Psoas muscle (tissue), 7 donors: ENCODE measurements at regions not wholly inside any gene's neighbourhood (a gene's known extent, or its start where the extent isn't known, plus 50 kb on each side); places are given as distances from the start of the nearest gene placed in this dataset.

Experiments
- ATAC-seq, 4 donors: fragments of 200-7000 bp; cut with Tn5 transposase; one replicate each; pipeline ENCODE4 v1.9.1; 2020; ENCODE audit warnings: moderate library complexity in 3 of 4, mild to moderate bottlenecking in 2 of 4
- DNase-seq, 2 donors: peaks; one replicate each; pipeline ENCODE4 v3.0.0-alpha.2; 2020
- H3K27ac ChIP-seq: fragments of 200-600 bp; one replicate; pipeline ENCODE4 v1.8.0; 2022
- H3K27me3 ChIP-seq, 3 donors: fragments of 200-600 bp in 1 of 3; one replicate each; pipeline versions ENCODE4 v1.6.1 to v1.8.0; 2013 to 2022; ENCODE audit warnings: low read length in 2 of 3, mild to moderate bottlenecking in 2 of 3, moderate library complexity in 1 of 3; ENCODE audit not compliant: insufficient read depth in 3 of 3
- H3K36me3 ChIP-seq, 2 donors: fragments of 200-600 bp in 1 of 2; one replicate each; pipeline versions ENCODE4 v1.6.1 to v1.8.0; 2013 to 2022; ENCODE audit warnings: low read depth in 1 of 2, mild to moderate bottlenecking in 1 of 2, moderate library complexity in 1 of 2; ENCODE audit not compliant: insufficient read depth in 1 of 2
- H3K4me1 ChIP-seq: fragments of 200-600 bp; one replicate; pipeline ENCODE4 v1.8.0; 2022
- H3K4me3 ChIP-seq: fragments of 200-600 bp; one replicate; pipeline ENCODE4 v1.8.0; 2022; ENCODE audit warnings: mild to moderate bottlenecking
- H3K9me3 ChIP-seq: fragments of 200-600 bp; one replicate; pipeline ENCODE4 v1.8.0; 2022
- CTCF ChIP-seq: fragments of 200-600 bp; IDR thresholded peaks from one replicate; pipeline ENCODE4 v1.8.0; 2022; ENCODE audit warnings: antibody characterized with exemption
- WGBS, 3 donors: extraction: QIAGEN DNeasy Blood & Tissue Kit; methylation state at CpG; one replicate each; pipeline versions ENCODE4 v1.1.6 to v1.1.7; 2013; 5-methylcytosine and 5-hydroxymethylcytosine counted together
- intact Hi-C, 2 donors: fragments of 100-400 bp; cut with DNase I; formaldehyde crosslinking; loops; one replicate each; pipeline versions ENCODE4 v1.11.0 to v1.14.2; 2022
- donor health status: healthy with polysubstance abuse.
- donor health status: DM: no; HTN: no; CAD: no; lungs with moderate emphysema.
- donor health status: Bipolar disorder and iron deficiency.
- donor health status: healthy.
- donor health status: DM: yes; HTN: yes; CAD: no.
- donor health status: DM: no; HTN: no; CAD: no.
- donor health status: DM: yes; HTN: yes; CAD: no.

- intact Hi-C loops, result no loop called here
- 18 to 32% (median 18%) methylated on average over 1 of the region's 1 CpG for WGBS, 3 donors
- Histone ChIP-seq H3K4me3 (no peak overlapping the region), H3K36me3 (no peaks in the 10 kb centered on the region), H3K27me3 (no peaks in the 10 kb centered on the region), H3K9me3 (no peaks in the 10 kb centered on the region), H3K4me1 (no peaks in the 10 kb centered on the region), H3K27ac (no peak overlapping the region)
- no peak for TF ChIP-seq CTCF
- no peak for ATAC-seq
- DNase-seq, result no peak
These were observed 368.2 kb downstream of the GBE1 start for GRCh38 chr3:81393251-81393650.

GRCh38 chr3:81390796-81391195 lies 370.6 kb downstream of the GBE1 start:
- H3K4me1 ChIP-seq, result no peaks in the 10 kb centered on the region
- no peak for ATAC-seq
- no peak for TF ChIP-seq CTCF
- DNase-seq, result no peak
- no peak overlapping the region for H3K4me3 ChIP-seq
- intact Hi-C loops, result no loop called here
- no peaks in the 10 kb centered on the region for H3K36me3 ChIP-seq
- H3K9me3 ChIP-seq, result no peaks in the 10 kb centered on the region
- no peaks in the 10 kb centered on the region for H3K27me3 ChIP-seq
- no peak overlapping the region for H3K27ac ChIP-seq

GRCh38 chr3:81388191-81388590 lies 373.3 kb downstream of the GBE1 start:
- intact Hi-C loops, result no loop called here
- H3K36me3 ChIP-seq, result no peaks in the 10 kb centered on the region
- ATAC-seq, result no peak
- no peaks in the 10 kb centered on the region for H3K27me3 ChIP-seq
- no peak overlapping the region for H3K27ac ChIP-seq
- no peaks in the 10 kb centered on the region for H3K9me3 ChIP-seq
- no peaks in the 10 kb centered on the region for H3K4me1 ChIP-seq
- H3K4me3 ChIP-seq, result no peak overlapping the region
- DNase-seq, result no peak
- TF ChIP-seq CTCF, result no peak
- 89 to 92% (median 90%) methylated on average over 4 of the region's 4 CpGs for WGBS, 3 donors

- Histone ChIP-seq H3K27me3 (no peaks in the 10 kb centered on the region), H3K9me3 (no peaks in the 10 kb centered on the region), H3K36me3 (no peaks in the 10 kb centered on the region), H3K27ac (no peak overlapping the region), H3K4me1 (no peaks in the 10 kb centered on the region), H3K4me3 (no peak overlapping the region)
- whole genome bisulfite sequencing, 3 donors, result 97 to 99% (median 97%) methylated on average over 1 of the region's 1 CpG
- no peak for ATAC-seq
- intact Hi-C loops, result no loop called here
- no peak for DNase-seq
- TF ChIP-seq CTCF, result no peak
These were observed 379.0 kb downstream of the GBE1 start for GRCh38 chr3:81382470-81382869.

- no peaks in the 10 kb centered on the region for H3K36me3 ChIP-seq
- DNase-seq (no peak), ATAC-seq (no peak)
- TF ChIP-seq CTCF, result no peak
- H3K27me3 ChIP-seq, result no peaks in the 10 kb centered on the region
- H3K9me3 ChIP-seq, result no peaks in the 10 kb centered on the region
- 93 to 96% (median 95%) methylated on average over 4 of the region's 4 CpGs for WGBS, 3 donors
- H3K4me1 ChIP-seq, result no peaks in the 10 kb centered on the region
- intact Hi-C loops, result no loop called here
- H3K27ac ChIP-seq, result no peak overlapping the region
- no peak overlapping the region for H3K4me3 ChIP-seq
These were observed 381.2 kb downstream of the GBE1 start for GRCh38 chr3:81380234-81380633.
